Left ventricle myocardium inferior (tissue), 1 donor: ENCODE measurements at regions not wholly inside any gene's neighbourhood (a gene's known extent, or its start where the extent isn't known, plus 50 kb on each side); places are given as distances from the start of the nearest gene placed in this dataset.

Experiments used
- DNase-seq: peaks from one replicate; pipeline ENCODE4 v3.0.0-alpha.2; 2020
- H3K27ac ChIP-seq: fragments of 200-600 bp; replicated peaks from 2 replicates; pipeline ENCODE4 v1.8.0; 2021
- H3K27me3 ChIP-seq: fragments of 200-600 bp; 2 replicates; pipeline ENCODE4 v1.8.0; 2021; ENCODE audit warnings: low read depth
- H3K36me3 ChIP-seq: fragments of 200-600 bp; 2 replicates; pipeline ENCODE4 v1.8.0; 2021
- H3K4me1 ChIP-seq: fragments of 200-600 bp; 2 replicates; pipeline ENCODE4 v1.8.0; 2021
- H3K4me3 ChIP-seq: fragments of 200-600 bp; 2 replicates; pipeline ENCODE4 v1.8.0; 2021; ENCODE audit warnings: mild to moderate bottlenecking, moderate library complexity
- H3K9me3 ChIP-seq: fragments of 200-600 bp; replicated peaks from 2 replicates; pipeline ENCODE4 v1.8.0; 2021
- intact Hi-C: fragments of 100-400 bp; cut with micrococcal nuclease; formaldehyde crosslinking; loops from one replicate; pipeline ENCODE4 v1.11.0; 2022
- TF ChIP-seq, protein P1 (sequence below): fragments of 200-600 bp; IDR thresholded peaks from 2 replicates; pipeline ENCODE4 v1.8.0; 2021; ENCODE audit warnings: antibody characterized with exemption, mild to moderate bottlenecking, borderline replicate concordance
- donor health status: DM: no; HTN: yes; CAD: no; lungs with severe emphysema.

DNA sequence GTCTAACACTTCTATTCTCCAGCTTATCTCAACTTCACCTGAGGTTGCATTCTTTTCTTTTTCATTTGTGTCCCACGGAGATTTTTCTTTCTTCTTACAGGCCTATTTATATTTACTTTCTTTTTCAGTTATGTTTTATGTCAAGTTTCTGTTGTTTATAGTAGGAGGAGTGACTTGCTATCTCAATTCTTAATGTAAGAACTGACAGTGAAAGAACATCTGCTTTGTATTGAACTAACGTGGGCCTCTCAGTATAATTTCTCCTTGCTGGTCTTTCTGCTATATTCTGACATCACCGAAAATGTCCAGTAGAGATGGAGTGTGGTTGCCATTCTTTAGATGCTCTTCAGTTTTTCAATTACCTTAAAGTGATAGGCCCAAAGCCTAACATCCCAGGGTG is 521.7 kb downstream of the EPM2A start:
- Histone ChIP-seq H3K4me3 (no peak overlapping the region), H3K27ac (no peak overlapping the region), H3K9me3 (no peaks in the 10 kb centered on the region), H3K36me3 (no peaks in the 10 kb centered on the region), H3K4me1 (peaks cover 10% of the 10 kb centered on the region), H3K27me3 (no peaks in the 10 kb centered on the region)
- DNase-seq = no peak
- intact Hi-C loops = loop anchor here (10.0 kb wide), 1 partner anchor 629 kb away; no protein-coding TSS in a partner anchor
- TF ChIP-seq, protein P1, sequence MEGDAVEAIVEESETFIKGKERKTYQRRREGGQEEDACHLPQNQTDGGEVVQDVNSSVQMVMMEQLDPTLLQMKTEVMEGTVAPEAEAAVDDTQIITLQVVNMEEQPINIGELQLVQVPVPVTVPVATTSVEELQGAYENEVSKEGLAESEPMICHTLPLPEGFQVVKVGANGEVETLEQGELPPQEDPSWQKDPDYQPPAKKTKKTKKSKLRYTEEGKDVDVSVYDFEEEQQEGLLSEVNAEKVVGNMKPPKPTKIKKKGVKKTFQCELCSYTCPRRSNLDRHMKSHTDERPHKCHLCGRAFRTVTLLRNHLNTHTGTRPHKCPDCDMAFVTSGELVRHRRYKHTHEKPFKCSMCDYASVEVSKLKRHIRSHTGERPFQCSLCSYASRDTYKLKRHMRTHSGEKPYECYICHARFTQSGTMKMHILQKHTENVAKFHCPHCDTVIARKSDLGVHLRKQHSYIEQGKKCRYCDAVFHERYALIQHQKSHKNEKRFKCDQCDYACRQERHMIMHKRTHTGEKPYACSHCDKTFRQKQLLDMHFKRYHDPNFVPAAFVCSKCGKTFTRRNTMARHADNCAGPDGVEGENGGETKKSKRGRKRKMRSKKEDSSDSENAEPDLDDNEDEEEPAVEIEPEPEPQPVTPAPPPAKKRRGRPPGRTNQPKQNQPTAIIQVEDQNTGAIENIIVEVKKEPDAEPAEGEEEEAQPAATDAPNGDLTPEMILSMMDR = no peak

DNA sequence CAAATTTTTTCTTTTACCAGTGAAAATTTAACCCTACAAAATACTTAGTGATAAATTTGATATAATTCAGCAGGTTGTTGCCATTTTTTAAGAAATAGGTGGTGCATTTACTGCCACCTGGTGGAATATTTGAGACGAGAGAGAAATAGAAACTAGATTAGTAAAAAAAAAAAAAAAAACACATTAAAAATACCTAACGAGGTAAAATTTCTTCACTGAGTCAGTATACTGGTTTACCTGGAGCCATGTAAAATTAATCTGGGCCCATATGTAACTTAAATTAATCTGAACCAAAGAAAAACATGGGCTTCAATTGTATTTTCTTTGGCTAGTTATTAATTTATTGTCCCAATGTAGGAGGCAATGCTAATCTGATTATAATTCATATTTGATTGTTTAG is 520.8 kb downstream of the EPM2A start:
- H3K4me1 ChIP-seq = peaks cover 10% of the 10 kb centered on the region
- H3K27ac ChIP-seq = no peak overlapping the region
- TF ChIP-seq, protein P1 = peak; percentile 68
- no peaks in the 10 kb centered on the region for H3K27me3 ChIP-seq
- DNase-seq = no peak
- intact Hi-C loops = loop anchor here (10.0 kb wide), 1 partner anchor 630 kb away; no protein-coding TSS in a partner anchor
- H3K36me3 ChIP-seq = no peaks in the 10 kb centered on the region
- H3K9me3 ChIP-seq = no peaks in the 10 kb centered on the region
- H3K4me3 ChIP-seq = no peak overlapping the region

DNA sequence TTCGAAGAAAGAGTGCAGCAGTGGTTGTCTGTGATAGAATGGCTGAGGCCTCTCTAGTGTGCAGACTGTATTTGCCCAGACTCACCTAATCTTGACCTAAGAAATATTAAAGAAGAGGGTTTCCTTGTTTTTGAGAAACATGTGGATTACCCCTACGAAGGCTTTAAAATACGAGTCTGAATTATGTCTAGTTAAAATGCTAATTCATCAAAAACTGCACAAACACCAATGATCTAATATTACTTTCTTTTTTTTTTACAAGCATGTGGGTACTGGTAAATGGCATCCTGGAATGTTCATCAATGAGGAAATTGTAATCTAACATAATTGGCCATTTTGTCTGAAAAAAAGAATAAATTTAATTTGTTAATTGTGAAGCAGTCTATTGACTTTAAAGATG is 510.9 kb downstream of the EPM2A start:
- Histone ChIP-seq H3K9me3 (no peaks in the 10 kb centered on the region), H3K27me3 (no peaks in the 10 kb centered on the region), H3K4me1 (no peaks in the 10 kb centered on the region), H3K4me3 (no peak overlapping the region), H3K27ac (no peak overlapping the region), H3K36me3 (no peaks in the 10 kb centered on the region)
- TF ChIP-seq, protein P1 = no peak
- no peak for DNase-seq
- intact Hi-C loops = no loop called here

DNA sequence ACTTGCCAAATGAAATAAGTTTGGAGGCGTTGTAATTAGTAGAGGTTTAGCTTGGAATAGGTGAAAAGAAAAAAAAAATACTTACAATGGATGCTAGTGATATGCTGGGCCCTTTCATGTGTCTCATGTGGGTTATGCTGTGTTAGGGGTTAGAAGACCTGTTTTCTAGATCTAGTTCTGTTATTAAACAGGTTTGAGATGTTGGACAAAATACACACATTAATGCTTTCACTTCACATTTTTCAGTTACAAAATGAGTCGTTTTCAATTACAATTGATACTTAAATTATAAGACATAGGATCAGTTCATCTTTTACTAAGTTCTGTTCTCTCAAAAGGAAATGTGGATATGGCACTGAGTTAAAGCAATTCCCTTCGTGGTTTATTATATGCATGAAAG is 509.8 kb downstream of the EPM2A start:
- Histone ChIP-seq H3K4me3 (no peak overlapping the region), H3K9me3 (no peaks in the 10 kb centered on the region), H3K4me1 (no peaks in the 10 kb centered on the region), H3K27me3 (no peaks in the 10 kb centered on the region), H3K36me3 (no peaks in the 10 kb centered on the region), H3K27ac (no peak overlapping the region)
- TF ChIP-seq, protein P1 = no peak
- intact Hi-C loops = no loop called here
- DNase-seq = no peak

DNA sequence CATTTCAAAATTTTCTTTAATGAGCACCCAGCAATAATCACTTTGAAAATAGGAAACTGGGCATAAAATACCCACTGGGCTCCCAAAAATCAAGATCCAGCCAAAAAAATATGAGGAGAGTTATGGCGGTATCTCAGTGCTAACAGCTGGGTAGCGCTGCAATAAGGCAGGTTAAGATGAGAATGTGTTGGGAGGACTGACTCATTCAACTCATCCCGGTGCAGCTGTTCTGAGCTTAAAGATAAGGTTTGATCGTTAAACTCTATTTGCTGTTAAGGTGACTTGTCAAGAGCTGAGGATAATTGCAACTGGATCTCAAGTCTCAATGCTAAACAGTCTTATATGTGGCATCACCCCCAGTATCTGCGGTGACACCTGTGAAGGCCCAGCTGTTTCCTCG is 507.7 kb downstream of the EPM2A start:
- intact Hi-C loops = no loop called here
- no peak for DNase-seq
- no peaks in the 10 kb centered on the region for H3K9me3 ChIP-seq
- H3K27me3 ChIP-seq = no peaks in the 10 kb centered on the region
- TF ChIP-seq, protein P1 = no peak
- no peak overlapping the region for H3K4me3 ChIP-seq
- H3K4me1 ChIP-seq = no peaks in the 10 kb centered on the region
- H3K36me3 ChIP-seq = no peaks in the 10 kb centered on the region
- H3K27ac ChIP-seq = no peak overlapping the region
